ENCODE measurements at regions not wholly inside any gene's neighbourhood (a gene's known extent, or its start where the extent isn't known, plus 50 kb on each side); places are given as distances from the start of the nearest gene placed in this dataset.
"Not testable (repeated sequence)": the region's sequence is repeated elsewhere in the genome, so short reads cannot be mapped to it uniquely, and the experiment has no call there.

- no peak for DNase-seq (ENCODE audit: low read depth)
- no peak overlapping the region for H3K4me3 ChIP-seq (ENCODE audit: low read depth, low read length)
- no peak for TF ChIP-seq CTCF (conservative IDR thresholded peaks at IDR 0.05; ENCODE audit: low read depth, low read length)
These were observed 98.6 kb upstream of the CAB39 start for GRCh38 chr2:230614040-230614439.

- no peak for TF ChIP-seq CTCF (conservative IDR thresholded peaks at IDR 0.05; ENCODE audit: low read depth, low read length)
- no peak overlapping the region for H3K4me3 ChIP-seq (ENCODE audit: low read depth, low read length)
- no peak for DNase-seq (ENCODE audit: low read depth)
These were observed 97.7 kb upstream of the CAB39 start for GRCh38 chr2:230614913-230615332.

GRCh38 chr2:230617256-230617706, 95.4 kb upstream of the CAB39 start:
- H3K4me3 ChIP-seq (ENCODE audit: low read depth, low read length) = not testable (repeated sequence)
- DNase-seq (ENCODE audit: low read depth) = peak; percentile 52

GRCh38 chr2:230619491-230619890, 93.2 kb upstream of the CAB39 start:
- no peak for DNase-seq (ENCODE audit: low read depth)

GRCh38 chr2:230625220-230625619, 87.4 kb upstream of the CAB39 start:
- DNase-seq (ENCODE audit: low read depth); H3K4me3 ChIP-seq (ENCODE audit: low read depth, low read length): not testable (repeated sequence)

More at GRCh38 chr2:230619491-230619890, 93.2 kb upstream of the CAB39 start:
- TF ChIP-seq CTCF (conservative IDR thresholded peaks at IDR 0.05; ENCODE audit: low read depth, low read length) = no peak
- no peak overlapping the region for H3K4me3 ChIP-seq (ENCODE audit: low read depth, low read length)

- not testable (repeated sequence) for DNase-seq (ENCODE audit: low read depth); H3K4me3 ChIP-seq (ENCODE audit: low read depth, low read length)
These were observed 85.6 kb upstream of the CAB39 start for GRCh38 chr2:230627091-230627490.

GRCh38 chr2:230627806-230628724, 84.6 kb upstream of the CAB39 start:
- DNase-seq (ENCODE audit: low read depth) = no peak
- H3K4me3 ChIP-seq (ENCODE audit: low read depth, low read length) = no peak overlapping the region
- no peak for TF ChIP-seq CTCF (conservative IDR thresholded peaks at IDR 0.05; ENCODE audit: low read depth, low read length)

GRCh38 chr2:230631470-230631869, 81.2 kb upstream of the CAB39 start:
- TF ChIP-seq CTCF (conservative IDR thresholded peaks at IDR 0.05; ENCODE audit: low read depth, low read length) = no peak
- no peak overlapping the region for H3K4me3 ChIP-seq (ENCODE audit: low read depth, low read length)
- no peak for DNase-seq (ENCODE audit: low read depth)
